K562 (cell line): ENCODE measurements at regions not wholly inside any gene's neighbourhood (a gene's known extent, or its start where the extent isn't known, plus 50 kb on each side); places are given as distances from the start of the nearest gene placed in this dataset.

Source experiments
- RAD21 ChIP-seq, 2 experiments: fragments of 250-450 bp in 1 of 2; fragments of 450-650 bp in 1 of 2; sonication (Bioruptor Pico) in 1 of 2; formaldehyde crosslinking in 1 of 2; IDR thresholded peaks in 1 of 2; conservative IDR thresholded peaks in 1 of 2; 2 replicates each; pipeline versions ENCODE4 v1.4.0 to v1.8.0; 2020 to 2022; ENCODE audit warnings: mild to moderate bottlenecking in 2 of 2, moderate library complexity in 1 of 2
- REST ChIP-seq, 2 experiments: fragments of 450-650 bp; formaldehyde crosslinking in 1 of 2; IDR thresholded peaks; 2 replicates each; pipeline versions ENCODE4 v1.4.0 to v1.6.1; 2014 to 2020; ENCODE audit warnings: mild to moderate bottlenecking in 2 of 2, borderline replicate concordance in 1 of 2, low read depth in 1 of 2

DNA sequence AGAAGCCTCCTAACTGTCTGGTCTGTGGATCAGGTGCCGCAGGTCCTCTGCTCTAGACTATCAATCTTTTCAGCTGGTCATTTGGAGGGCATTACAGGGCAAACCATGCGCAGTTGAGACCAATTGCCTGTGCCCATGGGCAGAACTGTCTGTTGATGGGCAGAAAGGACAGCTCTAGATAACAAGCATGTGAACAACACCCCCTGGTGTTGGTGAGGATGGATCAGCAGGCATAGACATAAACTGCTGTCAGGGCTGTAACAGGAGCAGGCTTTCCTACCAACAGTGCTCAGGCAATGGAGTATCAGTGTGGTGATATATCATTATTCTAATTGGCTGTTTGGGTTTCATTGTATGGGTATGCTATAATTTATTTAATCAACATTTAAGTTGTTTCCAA is 104.7 kb upstream of the KL start (continued):
- TF ChIP-seq REST (IDR thresholded peaks at IDR 0.05; ENCODE audit: borderline replicate concordance) (peak; percentile 16; the same call in 1 of the 2 replicates), REST (CRISPR knock-in tag; IDR thresholded peaks at IDR 0.05; ENCODE audit: low read depth) (no peak), RAD21 (CRISPR knock-in tag; conservative IDR thresholded peaks at IDR 0.05 in 1 of 2, IDR thresholded peaks at IDR 0.05 in 1 of 2) (peak in 1 of 2 experiments; percentile 49; a peak in 1 of 4 replicates)
- TF ChIP-seq, all 486 proteins: peak for 3
